WTC11 (cell line): ENCODE measurements at regions not wholly inside any gene's neighbourhood (a gene's known extent, or its start where the extent isn't known, plus 50 kb on each side); places are given as distances from the start of the nearest gene placed in this dataset.

Experiments
- CREB1 ChIP-seq: sonication (generic); formaldehyde crosslinking; IDR thresholded peaks from 2 replicates; pipeline ENCODE4 v1.8.0; 2023; ENCODE audit warnings: mild to moderate bottlenecking, missing genetic modification reagents
- CTCF ChIP-seq: fragments of 200-600 bp; IDR thresholded peaks from 2 replicates; pipeline ENCODE4 v1.8.0; 2022; ENCODE audit warnings: antibody characterized with exemption
- FOXJ3 ChIP-seq: sonication (generic); formaldehyde crosslinking; IDR thresholded peaks from 2 replicates; pipeline ENCODE4 v1.9.0; 2021; ENCODE audit warnings: missing genetic modification reagents, mild to moderate bottlenecking, borderline replicate concordance
- NFATC4 ChIP-seq: fragments of 250-450 bp; sonication (Bioruptor Pico); IDR thresholded peaks from 2 replicates; pipeline ENCODE4 v1.9.0; 2021; ENCODE audit warnings: mild to moderate bottlenecking
- NFE2L1 ChIP-seq: sonication (generic); formaldehyde crosslinking; IDR thresholded peaks from 2 replicates; pipeline ENCODE4 v1.8.1; 2023; ENCODE audit warnings: missing genetic modification reagents

GRCh38 chr18:78629426-78629825, 350.2 kb upstream of the SALL3 start:
- TF ChIP-seq NFATC4 (CRISPR knock-in tag): no peak
- no peak for TF ChIP-seq CTCF
- no peak for TF ChIP-seq FOXJ3 (CRISPR knock-in tag)
- TF ChIP-seq CREB1 (CRISPR knock-in tag): no peak
- TF ChIP-seq NFE2L1: no peak
